ENCODE measurements at regions not wholly inside any gene's neighbourhood (a gene's known extent, or its start where the extent isn't known, plus 50 kb on each side); places are given as distances from the start of the nearest gene placed in this dataset.

DNA sequence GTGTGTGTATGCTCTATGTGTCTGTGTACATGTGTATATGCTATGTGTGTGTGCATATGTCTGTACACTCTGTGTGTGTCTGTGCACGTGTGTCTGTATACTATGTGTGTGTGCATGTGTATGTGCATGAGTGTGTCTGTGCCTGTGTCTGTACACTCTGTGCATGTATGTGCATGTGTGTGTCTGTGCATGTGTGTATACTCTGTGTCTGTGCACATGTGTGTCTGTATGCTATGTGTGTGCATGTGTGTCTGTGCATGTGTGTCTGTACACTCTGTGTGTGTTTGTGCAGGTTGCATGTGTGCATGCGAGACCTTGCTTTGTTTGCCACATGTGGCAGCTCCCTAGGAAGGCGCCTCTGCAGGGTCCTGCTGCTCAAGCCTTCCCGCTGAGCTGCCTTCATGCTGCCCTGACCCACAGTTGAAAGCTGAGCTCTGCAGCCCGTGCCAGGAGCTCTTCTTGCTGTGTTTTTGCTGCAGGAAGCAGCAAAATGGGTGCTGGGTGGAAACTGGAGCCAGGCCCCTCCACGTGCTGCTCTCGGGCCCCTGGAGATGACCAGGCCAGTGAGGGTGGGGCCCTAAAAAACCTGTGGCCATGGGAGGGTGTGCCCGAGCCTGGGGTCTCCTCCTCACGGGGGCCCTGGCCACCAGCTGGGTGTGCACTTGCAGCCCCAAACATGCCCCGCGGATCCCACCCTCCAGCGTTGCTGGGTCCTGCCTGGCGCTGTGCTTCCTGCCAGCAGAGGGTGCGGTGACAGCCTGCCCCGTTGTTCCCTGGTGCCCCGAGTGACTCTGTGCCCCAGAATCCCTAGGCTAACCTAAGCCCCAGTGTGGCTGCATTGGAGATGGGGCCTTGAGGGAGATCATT, 109.1 kb downstream of the DACT2 start:
- DNase-seq: no peak

DNA sequence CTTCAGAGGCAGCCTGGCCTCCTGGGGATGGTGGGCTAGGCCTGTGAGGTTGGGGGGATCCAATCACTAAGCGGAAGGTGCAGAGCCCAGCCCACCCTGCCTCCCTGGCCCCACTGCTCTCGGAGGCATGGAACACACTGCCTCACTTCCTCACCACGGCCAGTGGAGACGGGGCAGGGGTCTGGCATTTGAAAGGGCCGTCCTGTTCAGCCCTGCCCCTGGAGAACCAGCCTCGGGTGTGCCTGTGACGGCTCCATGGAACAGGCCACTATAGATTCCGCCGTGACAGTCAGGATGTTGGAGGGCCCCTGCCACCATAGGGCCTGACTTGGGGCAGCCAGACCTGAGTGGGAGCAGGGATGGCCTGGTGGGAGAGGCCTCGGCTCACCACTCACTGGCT, 110.2 kb downstream of the DACT2 start:
- no peak for DNase-seq

DNA sequence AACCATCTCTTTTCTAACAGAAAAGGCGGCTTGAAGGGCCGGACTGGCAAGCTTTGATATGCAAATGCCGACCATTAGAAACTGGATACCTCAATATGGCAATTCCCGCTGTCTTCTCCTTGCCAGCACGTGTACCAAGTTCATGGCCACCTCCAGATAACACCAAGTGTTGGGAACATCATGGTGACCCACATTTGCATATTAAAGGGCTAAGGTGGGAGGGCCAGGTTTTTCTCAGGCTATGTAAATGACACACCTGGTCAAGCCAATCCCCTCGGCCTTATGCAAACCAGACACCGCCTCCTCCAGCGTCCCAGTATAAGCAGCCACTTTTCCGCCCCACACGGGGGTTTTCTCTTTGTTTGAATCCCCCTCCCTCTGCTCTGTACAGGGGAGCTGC, 110.7 kb downstream of the DACT2 start:
- no peak for DNase-seq

DNA sequence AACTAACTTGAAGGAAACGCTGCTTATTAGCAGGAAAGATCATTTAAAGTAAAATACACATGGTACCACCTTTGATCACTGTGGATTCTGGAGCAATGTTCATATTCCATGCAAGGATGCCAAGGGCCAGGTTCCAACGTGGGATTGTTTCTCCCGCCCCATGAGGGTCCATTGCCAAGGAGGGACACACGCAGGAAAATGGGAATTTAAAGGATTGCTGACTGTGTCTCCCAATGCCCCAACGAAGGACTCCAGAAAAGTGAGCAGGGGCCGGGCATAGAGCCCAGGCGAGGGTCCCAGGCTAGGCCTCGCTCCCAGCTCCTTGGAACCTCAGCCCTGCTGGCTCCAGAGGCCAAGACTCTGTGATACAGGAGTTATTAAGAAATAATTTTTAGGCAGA, 111.2 kb downstream of the DACT2 start:
- DNase-seq: no peak

DNA sequence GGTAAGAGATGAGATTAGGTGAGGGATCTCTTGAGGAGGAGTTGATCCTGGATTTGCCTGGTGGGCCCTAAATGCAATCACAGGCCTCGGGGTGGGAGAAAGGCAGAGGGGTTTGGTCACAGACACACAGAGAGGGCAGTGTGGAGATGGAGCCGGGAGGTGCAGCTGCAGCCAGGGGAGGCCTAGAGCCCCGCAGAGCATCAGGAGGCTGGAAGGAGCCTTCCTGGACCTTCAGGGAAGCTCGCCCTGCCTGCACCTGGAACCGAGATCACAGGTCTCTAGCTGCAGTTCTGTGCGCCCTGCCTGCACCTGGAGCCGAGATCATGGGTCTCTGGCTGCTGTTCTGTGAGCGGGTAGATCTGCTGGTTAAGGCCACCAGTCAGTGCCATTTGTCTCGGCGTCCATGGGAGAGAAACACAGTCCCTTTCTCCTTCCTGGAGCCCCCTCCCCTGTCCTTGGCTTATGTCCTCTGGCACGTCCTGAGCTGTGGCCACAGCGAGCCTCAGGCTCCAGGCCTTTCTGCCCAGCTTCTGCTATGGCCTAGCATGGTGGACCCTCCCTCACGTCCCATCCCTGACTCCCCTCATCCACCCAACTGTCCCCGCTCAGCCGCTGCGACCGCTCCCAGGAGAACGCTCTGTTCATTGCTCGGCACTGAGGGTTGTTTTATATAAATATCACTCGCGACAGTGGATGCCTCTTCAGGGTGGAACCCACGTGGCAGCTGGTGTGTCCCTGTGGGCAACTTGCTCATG, 112.0 kb downstream of the DACT2 start:
- no peak for DNase-seq

DNA sequence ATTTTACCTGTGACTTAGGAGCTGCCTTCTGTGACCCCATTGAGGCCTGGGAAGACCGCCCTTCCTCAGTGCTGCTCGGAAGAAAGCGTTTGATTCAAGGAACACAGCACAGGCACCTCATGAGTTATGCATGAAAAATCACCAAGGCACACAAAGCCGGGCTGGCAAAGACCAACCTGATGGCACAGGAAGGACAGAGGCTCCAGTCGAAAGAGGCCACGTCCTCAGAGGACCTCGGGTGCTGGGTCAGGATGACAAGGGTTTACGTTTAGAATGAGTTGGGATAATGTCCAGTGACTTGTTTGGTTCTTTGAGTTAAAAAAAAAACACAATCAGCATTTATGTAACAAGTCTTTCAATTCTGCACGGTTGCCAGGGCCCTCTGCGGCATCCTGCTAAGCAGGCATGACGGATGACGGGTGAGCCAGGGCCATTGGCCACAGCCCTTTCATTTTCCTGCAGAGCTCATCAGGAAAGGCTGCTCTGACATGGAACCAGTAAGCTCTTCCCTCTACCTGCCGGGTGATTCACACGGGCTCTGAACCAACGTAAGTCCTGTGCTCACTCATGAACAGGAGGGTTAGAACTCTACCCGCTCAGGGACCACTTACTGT, 112.8 kb downstream of the DACT2 start:
- no peak for DNase-seq

DNA sequence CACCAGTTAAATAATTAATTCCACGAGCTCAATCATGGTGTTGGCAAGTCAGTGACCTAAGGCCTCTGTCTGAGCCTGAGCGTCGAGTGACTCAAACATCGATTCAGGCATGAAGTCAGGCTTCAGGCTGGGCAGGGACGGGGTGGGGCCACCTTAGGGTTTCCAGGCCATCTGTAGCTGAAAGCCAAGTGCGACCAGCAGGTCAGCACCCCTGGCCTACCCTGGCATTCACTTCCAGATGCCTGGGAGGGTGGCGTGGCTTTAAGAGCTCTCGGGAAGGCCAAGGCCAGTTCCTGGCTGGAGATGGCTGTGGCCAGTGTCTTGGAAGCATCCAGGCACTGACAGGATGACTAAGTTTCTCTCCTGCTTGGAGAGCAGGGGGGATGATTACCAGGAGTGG, 113.4 kb downstream of the DACT2 start:
- no peak for DNase-seq

DNA sequence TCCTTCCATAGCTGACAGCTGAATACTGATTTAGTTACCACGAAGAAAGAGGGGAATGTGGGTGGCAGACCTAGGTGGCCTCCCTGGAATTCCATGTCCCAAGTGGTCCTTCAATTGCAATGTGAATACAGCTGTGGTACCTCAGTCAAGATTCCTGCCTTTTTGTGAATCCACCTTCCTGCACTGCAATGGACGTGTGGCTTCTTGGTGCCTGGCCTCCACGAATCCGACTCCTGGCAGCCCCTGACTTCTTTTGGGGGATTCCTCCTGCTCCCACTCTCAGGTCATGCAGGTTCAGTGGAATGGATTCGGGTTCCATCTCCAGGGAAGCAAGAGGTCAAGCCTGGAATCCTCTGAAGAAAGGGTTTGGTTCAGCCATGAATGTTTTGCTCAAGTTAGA, 117.8 kb downstream of the DACT2 start:
- DNase-seq: no peak

DNA sequence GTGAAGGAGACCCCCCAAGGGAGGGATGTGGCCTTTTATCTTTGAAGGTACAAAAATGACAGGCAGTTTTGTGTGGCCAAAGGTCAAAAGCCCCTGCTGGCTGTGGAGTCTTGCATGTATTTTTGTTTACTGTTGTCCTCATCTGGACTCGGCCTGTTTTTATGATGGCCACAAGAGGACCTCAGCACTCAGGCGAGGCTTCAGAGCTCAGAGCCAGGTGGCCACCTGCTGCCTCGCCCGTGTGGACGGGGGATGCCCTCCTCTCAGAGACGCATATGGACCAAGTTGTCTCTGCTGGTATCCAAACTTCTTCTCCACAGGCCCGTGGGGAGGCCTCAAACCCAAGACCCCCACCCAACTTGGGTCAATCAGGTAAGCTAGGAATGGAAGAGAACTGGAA, 118.2 kb downstream of the DACT2 start:
- DNase-seq: no peak

DNA sequence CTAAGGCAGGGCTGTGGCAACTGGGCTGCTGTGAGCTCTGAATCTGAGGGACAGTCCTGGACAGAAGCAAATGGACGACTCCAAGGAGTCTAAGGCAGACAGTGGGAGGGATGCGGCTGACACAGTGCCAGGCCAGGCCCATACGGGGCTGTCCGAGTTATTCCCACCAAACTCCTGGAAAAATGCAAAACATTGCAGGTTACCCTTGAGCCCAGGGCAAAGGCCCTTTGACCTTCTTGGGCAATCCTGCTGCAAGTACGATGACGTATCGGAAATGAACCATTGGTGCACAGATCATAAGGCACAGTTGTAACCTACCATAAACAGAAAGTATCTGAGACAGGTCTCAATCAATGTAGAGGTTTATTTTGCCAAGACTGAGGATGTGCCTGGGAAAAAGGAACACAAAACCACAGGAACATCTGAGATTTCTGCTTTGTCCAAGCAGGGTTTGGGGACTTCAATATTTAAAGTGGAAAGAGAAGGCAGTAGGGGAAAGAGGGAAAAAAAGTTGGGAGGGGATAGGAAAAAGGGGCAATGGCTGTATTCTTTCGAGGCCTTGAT, 118.9 kb downstream of the DACT2 start:
- no peak for DNase-seq

DNA sequence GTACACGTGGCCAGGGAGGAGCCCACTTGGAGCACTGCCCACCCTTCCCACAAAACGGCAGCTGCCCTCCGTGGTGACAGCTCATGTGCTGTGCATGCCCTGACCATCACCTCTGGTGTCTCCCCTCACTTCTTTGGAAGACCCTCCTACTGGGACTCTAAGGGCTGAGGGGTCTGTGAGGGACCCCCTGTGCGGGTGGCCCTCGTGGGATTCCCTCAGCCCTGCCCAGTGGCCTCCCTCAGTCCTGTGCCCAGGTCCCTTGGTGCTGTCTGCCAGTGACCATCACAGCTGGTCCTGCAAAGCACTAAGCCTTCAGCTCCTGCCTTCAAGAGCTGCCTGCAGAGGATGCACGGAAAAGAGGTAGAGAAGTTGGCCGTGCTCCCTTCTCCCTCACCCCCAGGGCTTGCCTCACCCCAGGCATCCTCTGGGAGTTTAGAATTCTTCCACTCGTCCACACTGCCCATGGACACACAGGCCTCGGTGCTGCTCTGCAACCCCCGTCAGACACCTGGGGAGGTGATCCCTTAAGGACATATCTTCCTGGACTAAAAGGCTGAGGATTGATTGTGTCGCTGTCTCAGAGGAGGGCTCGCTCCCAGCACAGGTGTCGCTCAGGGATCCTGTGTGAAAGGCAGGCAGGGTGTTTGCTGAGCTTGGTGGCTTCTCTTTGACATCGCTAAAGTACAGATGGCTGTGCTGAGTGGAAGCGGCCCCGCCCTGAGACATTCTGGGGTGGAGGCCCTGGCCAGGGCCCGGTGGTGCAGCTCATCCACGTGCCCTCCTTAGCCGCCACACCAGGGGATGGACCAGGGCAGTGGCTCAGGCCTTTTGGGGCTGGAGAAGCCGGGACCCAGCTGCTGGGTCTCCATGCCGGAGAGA, 119.5 kb upstream of the FRMD1 start:
- DNase-seq: no peak

DNA sequence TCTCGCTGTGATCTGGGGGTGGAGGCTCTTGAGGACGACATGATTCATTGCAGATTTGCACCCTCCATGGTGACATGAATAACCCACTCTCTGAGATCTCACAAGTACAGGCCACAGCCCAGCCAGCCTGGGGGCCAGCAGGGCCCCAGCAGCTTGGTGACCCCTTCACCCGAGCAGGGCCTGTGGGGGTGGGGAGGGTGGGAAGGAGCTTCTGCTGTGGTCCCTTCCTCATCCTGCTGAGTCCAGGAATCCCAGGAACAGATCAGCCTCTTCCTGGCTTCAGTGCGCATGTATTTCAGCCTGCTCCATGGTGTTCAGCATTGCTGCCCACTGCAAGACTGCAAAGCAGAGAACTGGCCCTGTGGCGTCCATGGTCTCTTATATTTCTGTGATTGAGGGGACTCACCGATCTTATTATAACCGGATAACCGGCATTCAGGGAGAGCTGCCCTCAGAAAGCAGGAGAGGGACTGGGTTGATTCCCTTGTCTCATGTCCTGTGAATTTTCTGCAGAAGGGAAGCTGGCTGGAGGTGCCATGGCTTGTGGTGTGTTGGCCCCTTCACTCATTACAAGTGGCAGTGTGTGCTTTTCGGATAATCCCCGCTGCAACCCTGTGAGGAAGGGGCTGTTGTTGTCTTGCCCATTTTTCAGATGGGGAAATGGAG, 118.8 kb upstream of the FRMD1 start:
- no peak for DNase-seq

DNA sequence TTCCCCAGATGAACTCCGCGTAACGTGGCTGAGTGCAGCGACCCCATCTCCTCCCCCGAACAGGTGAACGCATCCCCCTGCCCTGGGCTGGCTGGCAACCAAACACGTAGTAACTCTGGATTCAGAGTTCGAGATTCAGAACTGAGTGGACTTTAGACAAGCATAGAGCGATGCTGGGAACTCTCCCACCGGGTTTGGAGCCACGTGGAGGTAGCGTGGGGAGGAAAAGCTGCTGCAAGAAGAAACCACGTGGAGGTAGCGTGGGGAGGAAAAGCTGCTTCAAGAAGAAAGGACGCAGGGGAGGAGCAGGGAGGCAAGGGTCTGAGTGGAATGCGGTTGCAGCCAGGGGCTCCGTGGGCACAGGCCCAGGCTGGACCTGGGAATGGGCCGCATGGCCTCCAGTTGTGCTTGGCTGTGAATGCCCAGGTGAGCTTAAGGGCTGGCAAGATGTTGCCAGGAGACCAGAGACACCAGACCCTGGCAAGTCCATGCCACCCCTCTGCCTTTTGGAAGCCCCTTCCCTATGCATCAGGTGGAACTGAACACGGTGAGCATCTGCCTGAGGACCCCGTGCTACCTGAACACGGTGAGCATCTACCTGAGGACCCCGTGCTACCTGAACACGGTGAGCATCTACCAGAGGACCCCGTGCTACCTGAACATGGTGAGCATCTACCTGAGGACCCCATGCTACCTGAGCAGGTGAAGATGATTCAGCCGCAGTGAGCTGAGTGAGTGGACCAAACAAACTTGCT, 118.0 kb upstream of the FRMD1 start:
- DNase-seq: no peak

DNA sequence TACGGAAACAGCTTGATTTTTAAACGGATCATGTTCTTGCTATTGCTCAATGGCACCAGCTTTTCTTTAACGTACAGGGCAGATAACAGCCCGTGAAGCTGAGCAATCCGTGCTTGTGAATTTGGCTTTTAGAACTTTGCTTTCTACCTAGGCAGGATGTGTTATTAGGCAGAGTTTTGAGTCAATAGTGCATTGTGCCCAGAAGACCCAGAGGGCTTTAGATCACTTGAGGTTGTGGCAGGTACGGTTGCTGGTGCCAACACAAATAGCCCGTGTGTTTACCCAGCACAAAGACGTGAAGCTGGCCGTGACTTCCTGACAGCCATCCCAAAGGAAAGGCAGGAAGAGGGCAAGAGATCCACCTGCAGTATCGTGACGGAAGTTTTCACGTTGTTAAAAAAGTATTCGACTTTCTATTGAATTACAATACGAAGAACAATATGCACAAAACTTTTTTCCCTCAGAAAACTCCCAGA, 117.4 kb upstream of the FRMD1 start:
- DNase-seq: no peak

DNA sequence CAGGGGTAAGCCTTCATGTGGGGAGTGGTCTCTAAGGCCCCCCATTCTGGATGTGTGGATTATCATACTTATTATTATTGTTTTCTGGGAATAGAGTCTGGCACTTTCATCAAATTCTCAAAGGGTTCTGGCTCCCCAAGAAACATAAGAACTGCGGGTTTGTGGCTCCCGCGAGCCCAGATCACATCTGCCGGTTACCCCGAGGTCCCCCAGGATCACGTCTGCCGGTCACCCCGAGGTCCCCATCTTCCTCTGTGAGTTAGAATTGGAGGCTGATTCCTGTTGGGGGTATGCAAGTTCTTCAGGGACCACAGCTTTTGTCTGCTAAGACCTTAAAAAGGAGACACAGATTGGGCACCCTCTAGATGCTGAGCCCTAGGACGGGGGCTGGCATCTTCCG, 116.7 kb upstream of the FRMD1 start:
- DNase-seq: no peak

DNA sequence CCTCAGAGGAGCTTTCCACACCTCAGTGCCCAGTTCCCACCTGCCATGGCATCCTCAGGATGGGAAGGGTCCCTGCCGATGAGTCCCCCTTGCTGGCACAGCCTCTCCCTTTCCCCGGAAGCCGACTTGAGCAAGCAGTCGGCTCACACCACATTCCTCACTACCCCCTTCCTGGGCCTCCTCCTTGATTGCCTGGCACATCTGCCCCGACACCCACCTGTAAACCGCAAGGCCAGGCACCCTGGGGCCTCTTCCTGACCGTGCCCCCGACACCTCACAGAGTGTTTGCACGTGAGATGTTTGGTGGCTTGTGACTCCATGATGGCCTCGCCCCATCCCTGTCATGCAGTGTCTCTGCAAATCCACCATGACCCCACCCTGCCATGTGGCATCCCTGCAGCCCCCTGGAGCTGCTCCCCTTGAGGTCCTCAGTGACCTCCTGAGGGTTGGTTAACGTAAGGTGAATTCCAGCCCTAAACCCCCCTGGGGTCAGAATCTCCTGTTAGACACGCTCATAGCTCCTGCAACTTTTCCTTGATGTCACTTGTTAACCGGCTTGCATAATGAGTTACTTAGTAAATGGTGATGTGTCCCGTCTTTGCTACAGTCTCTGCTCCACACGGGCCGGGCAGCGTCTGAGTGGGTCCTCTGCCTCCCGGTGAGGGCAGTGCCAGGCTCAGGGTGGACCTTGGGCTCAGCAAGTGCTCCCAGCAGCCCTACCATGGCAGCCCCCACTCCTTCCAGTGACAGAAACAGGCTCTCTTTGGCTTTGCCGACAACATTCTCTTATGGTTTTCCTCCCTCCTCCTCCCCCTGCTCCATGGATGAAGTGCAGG, 115.9 kb upstream of the FRMD1 start:
- no peak for DNase-seq

DNA sequence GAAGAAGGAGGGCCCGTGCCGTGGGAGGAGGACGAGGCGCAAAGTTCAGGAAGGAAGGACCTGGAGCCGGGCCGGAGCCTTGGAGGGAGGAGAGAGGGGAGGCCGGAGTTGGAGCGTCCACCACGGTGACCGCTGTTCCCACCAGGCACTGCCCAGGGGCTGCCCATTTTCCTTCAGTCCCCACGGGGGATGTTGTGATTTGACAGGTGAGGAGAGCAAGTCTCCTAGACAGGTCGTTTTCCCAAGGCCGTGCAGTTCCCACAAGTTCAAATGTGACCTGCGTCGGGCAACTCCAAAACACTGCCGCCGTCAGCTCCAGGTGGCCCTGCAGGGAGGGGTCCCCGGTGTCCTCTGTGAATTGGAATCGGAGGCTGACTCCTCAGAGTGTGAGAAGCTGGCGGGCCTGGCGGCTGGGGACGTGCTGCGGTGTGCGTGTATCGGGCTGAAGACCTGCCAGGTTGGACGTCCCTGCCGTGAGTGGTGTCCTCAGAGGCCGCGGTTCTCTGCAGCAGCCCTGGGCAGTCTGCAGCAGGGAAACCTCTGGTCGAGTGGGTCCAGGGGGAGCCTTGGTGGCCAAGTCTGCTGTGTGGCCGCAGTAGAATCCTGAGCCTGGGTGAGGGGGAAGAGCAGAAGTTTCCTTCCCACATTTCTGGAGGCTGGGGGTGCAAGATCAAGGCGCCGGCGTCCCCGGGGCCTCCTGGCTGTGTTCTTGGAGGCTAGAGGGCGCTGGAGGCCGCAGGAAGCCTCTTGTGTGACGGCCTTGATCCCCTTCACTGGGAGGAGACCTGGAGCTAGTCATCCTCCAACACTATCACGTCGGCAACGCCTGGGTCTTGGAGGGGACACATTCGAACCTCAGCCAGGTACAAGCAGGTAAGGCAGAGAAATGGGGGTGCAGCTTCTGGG, 115.1 kb upstream of the FRMD1 start:
- no peak for DNase-seq

DNA sequence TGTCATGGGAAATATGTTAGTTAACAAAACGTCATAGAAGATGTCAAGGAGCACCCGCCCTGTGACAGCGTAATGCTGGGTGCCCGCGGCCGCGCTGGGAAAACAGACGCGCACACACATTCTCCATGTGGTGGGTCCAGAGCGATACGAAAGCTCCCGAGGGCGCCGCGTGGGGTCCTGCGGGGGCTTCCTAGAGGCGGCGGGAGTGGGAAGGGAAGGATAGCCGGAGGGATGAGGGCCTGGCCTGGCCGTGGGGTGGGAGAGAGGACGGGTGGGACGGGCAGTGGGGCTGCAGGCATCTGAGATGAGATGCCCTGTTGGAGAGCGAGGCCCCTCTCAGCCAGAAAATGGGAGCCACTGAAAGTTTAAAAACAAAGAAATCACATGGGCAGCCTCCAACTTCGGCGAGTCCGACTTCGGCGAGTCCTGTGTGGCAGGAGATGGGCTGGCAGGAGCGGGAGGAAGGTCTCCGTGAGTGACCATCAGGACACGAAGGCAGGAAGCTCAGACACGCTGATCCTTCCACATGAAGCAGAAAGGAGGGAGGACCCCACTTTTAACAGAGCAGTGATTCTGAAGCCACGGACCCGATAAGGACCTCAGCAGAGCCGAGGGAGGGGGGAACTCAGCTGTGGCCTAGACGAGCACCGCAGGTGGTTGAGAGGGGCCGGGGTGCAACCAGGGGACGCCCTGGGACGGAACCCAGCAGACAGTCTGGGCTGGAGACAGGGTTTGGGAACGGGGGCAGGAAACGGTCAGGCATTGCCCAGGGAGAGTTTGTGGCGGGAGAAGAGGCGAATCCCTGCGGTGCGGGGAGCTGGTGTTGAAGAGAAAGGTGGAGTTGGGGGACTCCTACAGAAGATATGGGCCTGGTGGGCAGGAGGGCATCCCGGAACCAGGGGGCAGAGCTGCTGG, 114.1 kb upstream of the FRMD1 start:
- no peak for DNase-seq

Measured in EL (cell line).